Lung microvascular endothelial cell (primary cell): ENCODE measurements at regions not wholly inside any gene's neighbourhood (a gene's known extent, or its start where the extent isn't known, plus 50 kb on each side); places are given as distances from the start of the nearest gene placed in this dataset.

ENCODE experiments used
- DNase-seq, 2 donors: peaks; one replicate each; pipeline versions ENCODE4 v3.0.0 to v3.0.0-alpha.2; 2010; ENCODE audit warnings: low read depth in 2 of 2

DNA sequence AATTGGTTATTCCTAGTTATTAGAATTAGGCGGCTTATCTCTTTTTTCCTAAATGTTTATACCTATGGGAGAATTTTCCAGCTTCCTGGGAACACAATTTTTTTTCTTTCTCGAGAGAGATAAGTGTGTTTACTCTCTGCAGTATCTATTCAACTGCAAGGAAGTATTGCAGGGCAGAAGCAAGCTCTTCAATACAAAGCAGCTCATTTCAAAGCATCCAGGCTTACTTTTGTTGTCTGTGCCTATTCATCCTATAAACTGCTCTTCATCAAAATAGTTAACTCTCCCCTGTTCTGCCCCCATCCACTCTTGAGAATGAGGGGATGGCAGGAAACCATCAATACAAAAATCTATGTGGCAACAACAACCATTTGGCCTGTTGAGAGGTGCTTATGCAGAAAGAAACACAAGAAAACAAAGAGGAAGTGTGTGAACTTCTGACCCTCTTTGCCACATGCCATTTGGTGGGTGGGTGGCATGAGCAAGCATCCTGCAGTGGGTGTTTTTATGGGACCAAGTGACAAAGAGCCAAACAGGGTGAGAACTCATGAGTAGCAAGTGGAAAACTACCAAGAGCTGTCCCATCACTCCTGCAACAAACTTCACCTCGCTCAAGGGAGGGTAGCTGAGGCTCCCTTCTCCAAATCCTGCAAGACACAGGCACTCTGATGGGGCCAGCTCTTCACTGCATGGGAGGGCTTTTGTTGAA is 50.6 kb upstream of the MRPS6 start:
- DNase-seq, result no peak

- no peak for DNase-seq
Measured at GRCh38 chr21:34021726-34022125, 51.7 kb upstream of the MRPS6 start.

DNA sequence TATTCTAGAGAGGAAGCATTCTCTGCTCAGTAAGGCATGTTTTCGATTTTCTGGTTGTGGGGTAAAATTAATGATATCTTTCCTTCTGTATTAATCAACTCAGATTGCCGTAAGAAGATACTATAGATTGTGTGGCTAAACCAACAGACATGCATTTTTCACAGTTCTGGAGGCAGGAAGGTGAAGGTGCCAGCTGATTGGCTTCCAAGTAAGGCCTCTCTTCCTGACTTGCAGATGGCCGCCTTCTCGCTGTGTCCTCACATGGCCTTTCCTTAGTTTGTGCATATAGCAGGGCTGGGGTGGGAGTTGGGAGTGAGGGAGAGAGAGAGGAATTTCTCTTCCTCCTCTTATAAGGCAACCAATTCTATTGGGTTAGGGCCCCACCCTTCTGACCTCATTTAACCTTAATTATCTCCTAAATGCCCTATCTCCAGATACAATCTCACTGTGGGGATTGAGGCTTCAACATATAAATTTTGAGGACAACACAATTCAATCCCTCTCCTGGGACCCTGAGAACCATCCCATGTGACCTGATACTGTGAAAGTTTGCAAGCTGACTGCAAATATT is 52.3 kb upstream of the MRPS6 start:
- DNase-seq, result no peak

DNA sequence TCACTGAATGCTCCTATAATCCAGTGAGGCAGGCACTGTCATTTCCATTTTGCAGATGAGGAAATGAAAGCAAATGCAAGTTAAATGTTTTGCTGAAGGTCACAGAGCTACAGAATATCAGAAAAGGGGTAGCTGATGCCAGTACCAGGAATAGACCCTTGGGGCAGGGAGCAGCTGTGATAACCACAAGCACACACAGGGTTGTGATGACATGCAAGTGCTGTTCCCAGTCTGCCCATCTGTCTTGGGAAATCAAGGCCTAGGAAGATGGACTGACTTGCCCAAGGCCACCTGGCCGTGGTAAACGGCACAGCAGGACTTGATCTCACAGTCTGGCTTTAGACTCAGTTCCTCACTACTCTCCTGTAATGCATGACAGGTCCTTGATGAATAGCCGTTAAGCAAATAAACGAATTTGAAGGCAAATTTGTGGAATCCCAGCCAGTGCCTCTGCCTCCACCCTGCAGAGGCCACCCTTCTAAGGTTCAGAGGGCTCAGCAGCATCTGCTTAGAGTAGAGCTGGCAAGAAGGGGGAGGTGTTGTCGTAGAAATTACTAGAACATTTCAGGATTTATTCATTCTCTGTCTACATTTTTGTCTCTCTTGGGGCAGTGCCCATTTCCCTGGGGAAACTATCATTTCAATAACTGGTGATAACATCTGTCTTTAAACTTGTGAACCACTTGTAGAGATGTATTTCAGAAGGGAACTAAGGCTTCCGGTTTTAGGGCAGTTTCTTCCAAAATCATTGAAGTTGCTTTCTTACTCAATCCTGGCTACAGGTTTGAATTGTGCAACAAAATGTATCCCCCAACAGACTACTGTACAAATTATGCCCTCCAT is 53.2 kb upstream of the MRPS6 start:
- peak in 1 of 2 donors; percentile 2 for DNase-seq

DNA sequence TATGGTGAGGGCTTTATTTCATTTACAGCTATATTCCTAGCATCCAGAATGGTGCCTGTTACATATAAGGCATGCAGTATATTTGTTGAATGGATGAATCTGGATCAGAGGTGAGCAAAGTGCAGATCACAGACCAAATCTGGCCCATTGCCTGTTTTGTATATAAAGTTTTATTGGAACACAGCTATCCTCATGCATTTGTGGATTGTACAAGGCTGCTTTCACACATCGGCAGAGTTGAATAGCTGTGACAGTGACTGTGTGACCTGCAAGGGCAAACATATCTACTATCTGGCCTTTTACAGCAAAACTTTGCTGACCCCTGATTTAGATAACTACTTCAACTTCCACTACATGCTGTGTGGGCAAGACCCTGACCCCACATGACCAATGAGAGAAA is 54.0 kb upstream of the MRPS6 start:
- no peak for DNase-seq

GRCh38 chr21:34018910-34019309 is 54.5 kb upstream of the MRPS6 start:
- DNase-seq, result no peak

- no peak for DNase-seq
Measured at GRCh38 chr21:34018185-34018584, 55.2 kb upstream of the MRPS6 start.

DNA sequence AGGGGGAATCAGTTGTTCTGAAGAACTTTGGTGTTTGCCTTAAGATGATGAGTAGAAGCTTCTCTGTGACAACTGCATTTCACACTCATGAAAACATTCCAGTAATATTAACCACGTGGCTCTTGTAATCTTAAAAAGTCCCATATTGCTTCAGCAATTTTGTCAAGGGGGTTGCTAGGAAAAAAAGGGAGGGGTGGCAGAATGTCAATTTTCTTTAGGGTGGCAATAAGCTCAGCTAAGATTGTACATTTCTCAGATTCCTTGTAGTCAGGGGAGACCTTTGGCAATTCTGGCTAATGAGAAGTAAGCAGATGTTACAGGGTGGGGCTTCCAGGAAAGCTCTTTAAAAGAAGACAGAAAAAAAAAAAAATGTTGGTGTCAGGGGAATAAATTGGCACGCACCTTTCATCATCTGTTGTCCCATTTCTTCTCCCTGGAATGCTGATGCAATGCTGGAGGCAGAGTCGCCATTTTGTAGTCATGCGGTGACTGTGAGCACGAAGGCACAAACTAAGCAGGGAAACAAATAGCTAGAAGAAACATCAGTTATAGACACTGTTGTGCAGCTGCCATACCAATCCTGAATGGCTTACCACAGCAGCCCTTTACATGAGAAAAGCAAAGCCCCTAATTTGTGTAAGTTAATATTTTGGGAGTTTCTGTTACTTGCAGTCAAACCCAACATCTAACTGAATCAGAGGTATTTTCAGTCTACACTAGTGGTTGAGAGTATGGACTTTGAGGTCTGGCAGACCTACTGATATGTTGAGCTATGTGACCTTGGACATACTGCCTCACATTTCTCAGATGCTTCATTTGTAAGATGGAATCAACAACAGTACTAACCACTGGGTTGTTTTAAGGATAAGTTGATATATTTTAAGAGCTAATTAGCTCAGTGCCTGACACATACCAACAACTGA is 56.1 kb upstream of the MRPS6 start:
- DNase-seq, result no peak

GRCh38 chr21:34012640-34013039 is 60.7 kb upstream of the MRPS6 start:
- DNase-seq, result no peak

DNA sequence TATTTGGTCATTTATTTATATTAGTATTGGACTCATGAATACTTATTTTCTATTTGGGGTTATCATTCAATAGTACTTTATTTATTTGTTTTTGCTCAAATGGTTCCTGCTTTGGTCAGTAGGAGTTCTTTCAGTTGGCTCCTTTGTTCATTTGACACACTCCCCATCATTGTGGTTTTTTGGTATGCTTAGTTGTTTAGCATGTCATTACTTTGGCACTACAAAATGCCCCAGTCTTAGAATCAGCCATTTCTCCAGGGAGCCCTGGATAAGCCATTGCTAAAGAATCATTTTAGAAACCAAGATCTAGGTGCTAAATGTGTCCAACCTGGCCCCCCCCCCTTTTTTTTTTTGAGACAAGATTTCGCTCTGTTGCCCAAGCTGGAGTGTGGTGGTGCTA is 61.7 kb upstream of the MRPS6 start:
- no peak for DNase-seq

- DNase-seq, result no peak
Measured at GRCh38 chr21:34009193-34009592, 64.2 kb upstream of the MRPS6 start.

GRCh38 chr21:34008618-34009017 is 64.8 kb upstream of the MRPS6 start:
- DNase-seq, result no peak

DNA sequence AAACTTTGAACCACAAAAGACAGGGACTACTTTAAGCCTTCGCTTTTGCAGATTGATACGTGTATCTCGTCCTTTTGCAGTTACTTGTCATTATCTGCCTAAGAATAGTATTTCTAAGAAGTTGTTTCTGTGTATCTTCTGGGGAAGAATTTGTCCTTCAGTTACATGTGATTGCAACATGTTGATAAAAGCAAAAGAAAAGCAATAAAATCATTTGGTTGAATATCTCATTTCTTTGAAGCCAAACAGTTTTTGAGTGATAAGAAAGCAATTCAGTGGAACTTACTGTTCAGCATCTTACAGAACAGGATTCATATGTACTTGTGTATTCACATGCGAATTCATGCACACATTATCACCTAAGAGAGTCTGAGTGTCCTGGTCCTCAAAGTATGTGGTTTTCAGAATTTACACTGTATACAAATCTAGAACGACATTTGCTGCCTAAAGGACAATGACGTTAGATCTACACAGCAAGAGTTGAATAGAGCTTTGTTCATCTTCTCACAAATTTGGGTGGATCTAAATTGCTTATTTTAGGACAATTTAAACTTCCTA is 66.7 kb upstream of the MRPS6 start:
- DNase-seq, result no peak

GRCh38 chr21:34004974-34005373 is 68.4 kb upstream of the MRPS6 start:
- DNase-seq, result no peak

- no peak for DNase-seq
Measured at GRCh38 chr21:34004013-34004938, 69.1 kb upstream of the MRPS6 start.

- no peak for DNase-seq
Measured at GRCh38 chr21:34003428-34003827, 70.0 kb upstream of the MRPS6 start.

GRCh38 chr21:34000375-34000774 is 73.0 kb upstream of the MRPS6 start:
- no peak for DNase-seq

GRCh38 chr21:33998809-33999208 is 74.6 kb upstream of the MRPS6 start:
- DNase-seq, result no peak

- DNase-seq, result no peak
Measured at GRCh38 chr21:33998402-33998801, 75.0 kb upstream of the MRPS6 start.

GRCh38 chr21:33997436-33997835 is 75.9 kb upstream of the MRPS6 start:
- DNase-seq, result no peak
